Hepatocyte (in vitro differentiated cells): ENCODE measurements at regions not wholly inside any gene's neighbourhood (a gene's known extent, or its start where the extent isn't known, plus 50 kb on each side); places are given as distances from the start of the nearest gene placed in this dataset.

ENCODE experiments used
- CTCF ChIP-seq: fragments of 200-600 bp; sonication (generic); IDR thresholded peaks from 2 replicates; pipeline ENCODE4 v1.5.1; 2016; ENCODE audit warnings: antibody characterized with exemption, mild to moderate bottlenecking; ENCODE audit not compliant: poor library complexity
- EZH2phosphoT487 ChIP-seq: fragments of 200-600 bp; sonication (generic); IDR thresholded peaks from one replicate; pipeline ENCODE4 v1.6.1; 2018; ENCODE audit warnings: antibody characterized with exemption, mild to moderate bottlenecking, low read depth, moderate library complexity; ENCODE audit not compliant: unreplicated experiment, severe bottlenecking

- no peak for TF ChIP-seq CTCF
- no peak for TF ChIP-seq EZH2phosphoT487
Measured at GRCh38 chr20:1825507-1825906, 69.7 kb upstream of the SIRPA start.
